HAP-1 (cell line): ENCODE measurements at regions not wholly inside any gene's neighbourhood (a gene's known extent, or its start where the extent isn't known, plus 50 kb on each side); places are given as distances from the start of the nearest gene placed in this dataset.

Experiments
- DNase-seq, 2 experiments: peaks; one replicate each; pipeline ENCODE4 v3.0.0-alpha.2; 2016 to 2020; ENCODE audit warnings: low spot score in 2 of 2
- H3K27me3 ChIP-seq: fragments of 250-450 bp; sonication (Bioruptor Pico); 2 replicates; pipeline ENCODE4 v1.5.1; 2020; ENCODE audit warnings: low read depth, mild to moderate bottlenecking, moderate library complexity
- H3K36me3 ChIP-seq: fragments of 250-450 bp; sonication (Bioruptor Pico); replicated peaks from 2 replicates; pipeline ENCODE4 v1.5.1; 2020; ENCODE audit warnings: mild to moderate bottlenecking
- H3K4me1 ChIP-seq: fragments of 250-450 bp; sonication (Bioruptor Pico); 2 replicates; pipeline ENCODE4 v1.5.1; 2020; ENCODE audit warnings: mild to moderate bottlenecking
- H3K4me3 ChIP-seq: fragments of 250-450 bp; sonication (Bioruptor Pico); 2 replicates; pipeline ENCODE4 v1.5.1; 2020; ENCODE audit warnings: mild to moderate bottlenecking, moderate library complexity
- H3K9me3 ChIP-seq: fragments of 250-450 bp; sonication (Bioruptor Pico); 2 replicates; pipeline ENCODE4 v1.5.1; 2020; ENCODE audit warnings: mild to moderate bottlenecking, moderate library complexity
- in situ Hi-C: fragments of 300-500 bp; cut with MboI; formaldehyde crosslinking; loops from 3 replicates; pipeline ENCODE4 v1.14.3; 2020; ENCODE audit warnings: low sequenced_read_pairs, inconsistent platforms, mixed read lengths

GRCh38 chr1:222454186-222454585 lies 93.7 kb downstream of the HHIPL2 start:
- no peak overlapping the region for H3K4me3 ChIP-seq
- no peaks in the 10 kb centered on the region for H3K36me3 ChIP-seq
- H3K4me1 ChIP-seq = peaks cover 5% of the 10 kb centered on the region
- H3K9me3 ChIP-seq = no peaks in the 10 kb centered on the region; the same call in 1 of the 2 replicates
- in situ Hi-C loops = no loop called here
- H3K27me3 ChIP-seq = no peaks in the 10 kb centered on the region
- DNase-seq = no peak

- Histone ChIP-seq H3K36me3 (no peaks in the 10 kb centered on the region), H3K9me3 (no peaks in the 10 kb centered on the region; the same call in 1 of the 2 replicates), H3K4me1 (peaks cover 5% of the 10 kb centered on the region), H3K4me3 (no peak overlapping the region), H3K27me3 (no peaks in the 10 kb centered on the region)
- in situ Hi-C loops = no loop called here
- no peak for DNase-seq
Observed at GRCh38 chr1:222452031-222452430, 95.9 kb downstream of the HHIPL2 start.

GRCh38 chr1:222443566-222443965 lies 104.3 kb downstream of the HHIPL2 start:
- in situ Hi-C loops = no loop called here
- no peaks in the 10 kb centered on the region for H3K9me3 ChIP-seq
- H3K27me3 ChIP-seq = 0 out of 2 replicates have a peak, but pooled peaks cover 3% of the 10 kb centered on the region

GRCh38 chr1:222441066-222441465 lies 106.8 kb downstream of the HHIPL2 start:
- Histone ChIP-seq H3K4me1 (no peaks in the 10 kb centered on the region), H3K27me3 (0 out of 2 replicates have a peak, but pooled peaks cover 3% of the 10 kb centered on the region), H3K9me3 (no peaks in the 10 kb centered on the region), H3K36me3 (no peaks in the 10 kb centered on the region), H3K4me3 (no peak overlapping the region)
- no peak for DNase-seq
- in situ Hi-C loops = no loop called here

More at GRCh38 chr1:222443566-222443965, 104.3 kb downstream of the HHIPL2 start:
- Histone ChIP-seq H3K4me1 (no peaks in the 10 kb centered on the region), H3K36me3 (no peaks in the 10 kb centered on the region), H3K4me3 (no peak overlapping the region)
- no peak for DNase-seq

- H3K4me1 ChIP-seq = no peaks in the 10 kb centered on the region; the same call in 1 of the 2 replicates
- no peaks in the 10 kb centered on the region; the same call in 1 of the 2 replicates for H3K27me3 ChIP-seq
- no peaks in the 10 kb centered on the region for H3K9me3 ChIP-seq
- in situ Hi-C loops = no loop called here
- H3K4me3 ChIP-seq = no peak overlapping the region
- DNase-seq = no peak
- H3K36me3 ChIP-seq = no peaks in the 10 kb centered on the region
Observed at GRCh38 chr1:222424826-222425225, 123.1 kb downstream of the HHIPL2 start.

GRCh38 chr1:222421380-222421779 lies 126.5 kb downstream of the HHIPL2 start:
- in situ Hi-C loops = no loop called here
- H3K27me3 ChIP-seq = no peaks in the 10 kb centered on the region; the same call in 1 of the 2 replicates
- H3K9me3 ChIP-seq = no peaks in the 10 kb centered on the region
- no peaks in the 10 kb centered on the region for H3K36me3 ChIP-seq
- no peak for DNase-seq
- H3K4me3 ChIP-seq = no peak overlapping the region
- no peaks in the 10 kb centered on the region for H3K4me1 ChIP-seq

GRCh38 chr1:222420633-222421032 lies 127.3 kb downstream of the HHIPL2 start:
- Histone ChIP-seq H3K36me3 (no peaks in the 10 kb centered on the region), H3K4me1 (no peaks in the 10 kb centered on the region), H3K4me3 (no peak overlapping the region), H3K27me3 (no peaks in the 10 kb centered on the region; the same call in 1 of the 2 replicates), H3K9me3 (no peaks in the 10 kb centered on the region)
- in situ Hi-C loops = no loop called here
- no peak for DNase-seq

- H3K27me3 ChIP-seq = no peaks in the 10 kb centered on the region; the same call in 1 of the 2 replicates
- no peaks in the 10 kb centered on the region for H3K36me3 ChIP-seq
- no peak for DNase-seq
- H3K9me3 ChIP-seq = no peaks in the 10 kb centered on the region
- no peak overlapping the region for H3K4me3 ChIP-seq
- in situ Hi-C loops = no loop called here
- H3K4me1 ChIP-seq = no peaks in the 10 kb centered on the region
Observed at GRCh38 chr1:222418654-222419053, 129.2 kb downstream of the HHIPL2 start.

- DNase-seq = no peak
- in situ Hi-C loops = no loop called here
- H3K4me3 ChIP-seq = no peak overlapping the region
- H3K36me3 ChIP-seq = no peaks in the 10 kb centered on the region
- H3K27me3 ChIP-seq = no peaks in the 10 kb centered on the region
- no peaks in the 10 kb centered on the region for H3K9me3 ChIP-seq
- no peaks in the 10 kb centered on the region for H3K4me1 ChIP-seq
Observed at GRCh38 chr1:222417264-222417663, 130.6 kb downstream of the HHIPL2 start.

- H3K9me3 ChIP-seq = no peaks in the 10 kb centered on the region
- H3K4me3 ChIP-seq = no peak overlapping the region
- H3K4me1 ChIP-seq = no peaks in the 10 kb centered on the region
- H3K27me3 ChIP-seq = no peaks in the 10 kb centered on the region
- DNase-seq = no peak
- in situ Hi-C loops = no loop called here
- H3K36me3 ChIP-seq = no peaks in the 10 kb centered on the region
Observed at GRCh38 chr1:222416001-222416791, 131.7 kb downstream of the HHIPL2 start.

- DNase-seq = no peak
- in situ Hi-C loops = no loop called here
- Histone ChIP-seq H3K4me3 (no peak overlapping the region), H3K4me1 (no peaks in the 10 kb centered on the region), H3K27me3 (no peaks in the 10 kb centered on the region), H3K9me3 (no peaks in the 10 kb centered on the region), H3K36me3 (no peaks in the 10 kb centered on the region)
Observed at GRCh38 chr1:222415441-222415840, 132.5 kb downstream of the HHIPL2 start.

GRCh38 chr1:222413991-222414549 lies 133.8 kb downstream of the HHIPL2 start:
- no peaks in the 10 kb centered on the region for H3K36me3 ChIP-seq
- no peaks in the 10 kb centered on the region for H3K9me3 ChIP-seq
- no peak for DNase-seq
- no peaks in the 10 kb centered on the region for H3K4me1 ChIP-seq
- no peaks in the 10 kb centered on the region for H3K27me3 ChIP-seq
- in situ Hi-C loops = no loop called here
- no peak overlapping the region for H3K4me3 ChIP-seq

- no peaks in the 10 kb centered on the region for H3K9me3 ChIP-seq
- no peaks in the 10 kb centered on the region for H3K4me1 ChIP-seq
- in situ Hi-C loops = no loop called here
- H3K27me3 ChIP-seq = no peaks in the 10 kb centered on the region
- H3K36me3 ChIP-seq = no peaks in the 10 kb centered on the region
- DNase-seq = no peak
- no peak overlapping the region for H3K4me3 ChIP-seq
Observed at GRCh38 chr1:222413436-222413835, 134.5 kb downstream of the HHIPL2 start.

GRCh38 chr1:222404710-222405109 lies 143.2 kb downstream of the HHIPL2 start:
- Histone ChIP-seq H3K27me3 (no peaks in the 10 kb centered on the region), H3K9me3 (no peaks in the 10 kb centered on the region), H3K36me3 (no peaks in the 10 kb centered on the region), H3K4me3 (no peak overlapping the region), H3K4me1 (no peaks in the 10 kb centered on the region)
- DNase-seq = no peak
- in situ Hi-C loops = no loop called here
